Parathyroid adenoma (tissue), 2 donors: ENCODE measurements at regions not wholly inside any gene's neighbourhood (a gene's known extent, or its start where the extent isn't known, plus 50 kb on each side); places are given as distances from the start of the nearest gene placed in this dataset.
"Not testable (repeated sequence)": the region's sequence is repeated elsewhere in the genome, so short reads cannot be mapped to it uniquely, and the experiment has no call there.

Experiments
- H2AFZ ChIP-seq: fragments of 300-600 bp; sonication (generic); one replicate; pipeline ENCODE4 v1.7.0; 2017; ENCODE audit warnings: antibody characterized with exemption, mild to moderate bottlenecking
- H3K27ac ChIP-seq: fragments of 300-600 bp; sonication (generic); one replicate; pipeline ENCODE4 v1.7.0; 2017
- H3K27me3 ChIP-seq: fragments of 300-600 bp; sonication (generic); one replicate; pipeline ENCODE4 v1.7.0; 2017; ENCODE audit warnings: low read length; ENCODE audit not compliant: control insufficient read depth, insufficient read depth
- H3K36me3 ChIP-seq: fragments of 300-600 bp; sonication (generic); one replicate; pipeline ENCODE4 v1.7.0; 2017; ENCODE audit warnings: low read length; ENCODE audit not compliant: control insufficient read depth, insufficient read depth
- H3K4me1 ChIP-seq: fragments of 300-600 bp; sonication (generic); one replicate; pipeline ENCODE4 v1.7.0; 2017; ENCODE audit warnings: control low read depth
- H3K4me2 ChIP-seq: fragments of 300-600 bp; sonication (generic); one replicate; pipeline ENCODE4 v1.7.0; 2017; ENCODE audit warnings: low read length
- H3K4me3 ChIP-seq: fragments of 300-600 bp; sonication (generic); one replicate; pipeline ENCODE4 v1.7.0; 2017; ENCODE audit warnings: low read depth, low read length
- H3K79me2 ChIP-seq: fragments of 300-600 bp; sonication (generic); one replicate; pipeline ENCODE4 v1.7.0; 2017; ENCODE audit warnings: control low read depth
- H3K9ac ChIP-seq: fragments of 300-600 bp; sonication (generic); one replicate; pipeline ENCODE4 v1.7.0; 2017; ENCODE audit warnings: mild to moderate bottlenecking
- H3K9me3 ChIP-seq: fragments of 300-600 bp; sonication (generic); one replicate; pipeline ENCODE4 v1.7.0; 2017; ENCODE audit warnings: low read length; ENCODE audit not compliant: control insufficient read depth
- CTCF ChIP-seq: fragments of 300-600 bp; sonication (generic); IDR thresholded peaks from one replicate; pipeline ENCODE4 v1.7.0; 2017; ENCODE audit warnings: antibody characterized with exemption, mild to moderate bottlenecking
- donor health status: primary hyperparathyroidism.

GRCh38 chr7:28329661-28330363 lies 82.5 kb upstream of the CREB5 start:
- Histone ChIP-seq H3K27ac (no peak overlapping the region), H3K27me3 (no peaks in the 10 kb centered on the region), H3K9ac (no peak overlapping the region), H2AFZ (no peak overlapping the region), H3K36me3 (no peaks in the 10 kb centered on the region), H3K79me2 (no peaks in the 10 kb centered on the region), H3K9me3 (no peaks in the 10 kb centered on the region), H3K4me2 (no peak overlapping the region), H3K4me1 (no peaks in the 10 kb centered on the region), H3K4me3 (no peak overlapping the region)
- no peak for TF ChIP-seq CTCF

DNA sequence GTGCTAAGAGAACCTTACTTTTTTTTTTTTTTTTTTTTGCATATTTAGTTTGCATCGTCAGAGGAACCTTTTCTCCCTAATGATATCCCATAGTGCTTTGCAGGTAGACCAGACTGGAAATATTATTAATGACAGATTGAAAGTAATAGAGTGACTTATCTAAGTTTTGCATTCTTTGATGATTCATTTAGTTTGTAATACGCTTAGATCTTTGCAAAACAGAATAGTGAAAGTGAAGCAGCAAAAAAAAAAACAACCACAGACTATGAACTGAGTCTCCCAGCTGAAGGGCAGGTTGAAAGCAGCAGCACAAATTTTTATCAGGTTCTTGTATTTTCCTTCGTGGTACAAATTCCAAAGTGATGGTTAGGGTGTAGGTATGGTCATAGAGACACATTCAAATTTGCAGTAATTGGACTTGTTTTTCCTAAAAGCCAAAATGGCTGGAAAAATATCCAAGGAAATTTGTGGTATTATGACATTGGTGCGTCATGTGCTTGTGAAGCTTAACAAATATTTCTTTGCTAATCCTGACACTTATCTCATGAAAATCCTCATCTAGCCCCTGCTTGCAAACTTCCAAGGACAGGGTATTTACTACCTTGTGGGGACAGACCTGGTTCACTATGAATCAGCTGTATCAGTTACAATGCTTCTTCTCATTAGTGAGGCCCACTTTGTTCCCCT lies 81.8 kb upstream of the CREB5 start:
- Histone ChIP-seq H3K4me1 (no peaks in the 10 kb centered on the region), H3K79me2 (no peaks in the 10 kb centered on the region), H3K9ac (no peak overlapping the region), H3K27ac (no peak overlapping the region), H2AFZ (no peak overlapping the region), H3K9me3 (no peaks in the 10 kb centered on the region), H3K36me3 (no peaks in the 10 kb centered on the region), H3K4me3 (no peak overlapping the region), H3K27me3 (no peaks in the 10 kb centered on the region), H3K4me2 (no peak overlapping the region)
- TF ChIP-seq CTCF = no peak

- no peak overlapping the region for H2AFZ ChIP-seq
- no peak for TF ChIP-seq CTCF
- H3K4me1 ChIP-seq = no peaks in the 10 kb centered on the region
- no peak overlapping the region for H3K4me3 ChIP-seq
- no peaks in the 10 kb centered on the region for H3K9me3 ChIP-seq
- H3K27me3 ChIP-seq = no peaks in the 10 kb centered on the region
- no peaks in the 10 kb centered on the region for H3K36me3 ChIP-seq
- H3K9ac ChIP-seq = no peak overlapping the region
- H3K4me2 ChIP-seq = no peak overlapping the region
- no peaks in the 10 kb centered on the region for H3K79me2 ChIP-seq
- no peak overlapping the region for H3K27ac ChIP-seq
These were observed 80.3 kb upstream of the CREB5 start for GRCh38 chr7:28332046-28332445.

DNA sequence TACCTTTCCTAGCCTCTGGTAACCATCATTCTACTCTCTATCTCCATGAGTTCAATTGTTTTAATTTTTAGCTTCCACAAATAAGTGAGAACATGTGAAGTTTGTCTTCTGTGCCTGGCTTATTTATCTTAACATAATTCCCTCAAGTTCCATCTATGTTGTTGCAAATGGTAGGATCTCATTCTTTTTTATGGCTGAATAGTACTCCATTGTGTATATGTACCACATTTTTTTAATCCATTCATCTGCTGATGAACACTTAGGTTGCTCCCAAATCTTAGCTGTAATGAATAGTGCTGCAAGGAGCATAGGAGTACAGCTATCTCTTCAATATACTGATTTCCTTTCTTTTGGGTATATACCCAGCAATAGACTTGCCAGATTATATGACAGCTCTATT lies 78.8 kb upstream of the CREB5 start:
- H3K79me2 ChIP-seq, H3K4me1 ChIP-seq, H3K27me3 ChIP-seq: not testable (repeated sequence)

GRCh38 chr7:28336806-28337205 lies 75.5 kb upstream of the CREB5 start:
- H3K9me3 ChIP-seq = no peaks in the 10 kb centered on the region
- H2AFZ ChIP-seq = no peak overlapping the region
- H3K36me3 ChIP-seq = no peaks in the 10 kb centered on the region
- H3K27ac ChIP-seq = no peak overlapping the region
- no peak overlapping the region for H3K4me2 ChIP-seq
- H3K79me2 ChIP-seq = no peaks in the 10 kb centered on the region
- no peak for TF ChIP-seq CTCF
- H3K9ac ChIP-seq = no peak overlapping the region
- no peaks in the 10 kb centered on the region for H3K4me1 ChIP-seq
- H3K4me3 ChIP-seq = no peak overlapping the region
- no peaks in the 10 kb centered on the region for H3K27me3 ChIP-seq

More for the DNA sequence above, 78.8 kb upstream of the CREB5 start:
- H2AFZ ChIP-seq, H3K9ac ChIP-seq, H3K4me2 ChIP-seq, H3K27ac ChIP-seq, H3K4me3 ChIP-seq, H3K36me3 ChIP-seq, H3K9me3 ChIP-seq: not testable (repeated sequence)
